ENCODE measurements at regions not wholly inside any gene's neighbourhood (a gene's known extent, or its start where the extent isn't known, plus 50 kb on each side); places are given as distances from the start of the nearest gene placed in this dataset.
"Not testable (repeated sequence)": the region's sequence is repeated elsewhere in the genome, so short reads cannot be mapped to it uniquely, and the experiment has no call there.

DNA sequence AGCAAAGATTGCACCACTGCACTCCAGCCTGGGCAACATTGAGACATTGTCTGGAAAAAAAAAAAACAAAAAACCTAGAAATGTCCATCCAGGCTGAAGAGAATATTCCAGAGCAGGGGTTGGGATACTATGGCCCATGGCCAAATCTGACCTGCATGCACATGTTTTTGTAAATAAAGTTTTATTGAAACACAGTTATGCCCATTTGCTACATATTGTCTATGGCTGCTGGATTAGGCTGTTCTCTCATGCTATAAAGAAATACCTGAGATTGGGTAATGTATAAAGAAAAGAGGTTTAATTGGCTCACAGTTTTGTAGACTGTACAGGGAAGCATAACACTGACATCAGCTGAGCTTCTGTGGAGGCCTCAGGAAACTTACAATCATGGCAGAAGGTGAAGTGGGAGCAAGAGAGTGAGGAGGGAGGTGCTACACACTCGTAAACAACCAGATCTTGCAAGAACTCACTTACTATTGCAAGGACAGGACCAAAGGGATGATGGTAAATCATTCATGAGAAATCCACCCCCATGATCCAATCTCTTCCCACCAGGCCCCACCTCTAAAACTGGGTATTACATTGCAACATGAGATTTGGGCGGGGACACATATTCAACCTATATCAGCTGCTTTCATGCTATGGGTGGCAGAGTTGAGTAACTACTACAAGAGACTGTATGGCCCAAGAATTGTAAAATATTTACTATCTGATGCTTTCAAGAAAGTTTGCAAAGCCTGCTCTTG, 137.8 kb upstream of the ROPN1B start:
- H3K27ac ChIP-seq; H3K4me1 ChIP-seq; H3K36me3 ChIP-seq; intact Hi-C loops (cut with DNase I); DNase-seq (ENCODE audit: extremely low spot score in 2 of 2); H3K27me3 ChIP-seq; H3K4me3 ChIP-seq; H3K9me3 ChIP-seq: not testable (repeated sequence)

DNA sequence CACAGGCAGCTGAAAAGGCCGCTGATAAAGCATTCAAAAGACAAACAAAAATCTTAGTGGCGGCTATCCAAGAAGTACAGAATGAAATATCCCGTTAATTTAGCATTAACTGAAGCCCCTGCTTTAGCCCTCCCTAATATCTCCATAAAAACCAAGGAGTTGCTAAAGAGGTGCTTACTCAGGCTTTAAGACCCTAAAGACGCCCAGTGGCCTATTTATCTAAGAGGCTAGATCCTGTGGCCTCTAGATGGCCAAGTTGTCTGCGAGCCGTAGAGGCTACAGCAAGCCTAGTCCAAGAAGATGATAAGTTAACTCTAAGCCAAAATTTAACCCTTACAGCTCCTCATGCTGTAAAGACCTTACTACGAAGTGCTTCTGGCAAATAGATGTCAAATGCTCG, 133.4 kb upstream of the ROPN1B start:
- not testable (repeated sequence) for H3K4me3 ChIP-seq, H3K27ac ChIP-seq

DNA sequence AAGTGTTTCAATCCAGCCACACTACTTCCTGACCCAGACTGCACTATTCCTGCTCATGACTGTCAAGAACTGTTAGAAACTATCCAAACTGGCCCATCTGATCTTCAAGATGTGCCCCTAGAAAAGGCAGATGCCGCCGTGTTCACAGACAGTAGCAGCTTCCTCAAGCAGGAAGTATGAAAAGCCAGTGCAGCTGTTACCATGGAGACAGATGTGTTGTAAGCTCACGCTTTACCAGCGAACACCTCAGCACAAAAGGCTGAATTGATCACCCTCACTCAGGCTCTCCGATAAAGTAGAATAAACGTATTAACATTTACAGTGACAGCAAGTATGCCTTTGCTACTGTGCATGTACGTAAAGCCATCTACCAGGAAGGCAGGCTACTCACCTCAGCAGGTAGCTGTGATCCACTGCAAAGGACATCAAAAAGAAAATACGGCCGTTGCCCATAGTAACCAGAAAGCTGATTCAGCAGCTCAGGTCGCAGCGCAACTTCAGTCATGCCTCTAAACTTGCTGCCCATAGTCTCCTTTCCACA, 132.9 kb upstream of the ROPN1B start:
- H3K27me3 ChIP-seq; H3K36me3 ChIP-seq; H3K27ac ChIP-seq; H3K9me3 ChIP-seq; intact Hi-C loops (cut with DNase I); H3K4me1 ChIP-seq; H3K4me3 ChIP-seq; DNase-seq (ENCODE audit: extremely low spot score in 2 of 2): not testable (repeated sequence)

More for the DNA sequence above, 133.4 kb upstream of the ROPN1B start:
- H3K9me3 ChIP-seq; DNase-seq (ENCODE audit: extremely low spot score in 2 of 2); intact Hi-C loops (cut with DNase I); H3K4me1 ChIP-seq; H3K27me3 ChIP-seq; H3K36me3 ChIP-seq: not testable (repeated sequence)

DNA sequence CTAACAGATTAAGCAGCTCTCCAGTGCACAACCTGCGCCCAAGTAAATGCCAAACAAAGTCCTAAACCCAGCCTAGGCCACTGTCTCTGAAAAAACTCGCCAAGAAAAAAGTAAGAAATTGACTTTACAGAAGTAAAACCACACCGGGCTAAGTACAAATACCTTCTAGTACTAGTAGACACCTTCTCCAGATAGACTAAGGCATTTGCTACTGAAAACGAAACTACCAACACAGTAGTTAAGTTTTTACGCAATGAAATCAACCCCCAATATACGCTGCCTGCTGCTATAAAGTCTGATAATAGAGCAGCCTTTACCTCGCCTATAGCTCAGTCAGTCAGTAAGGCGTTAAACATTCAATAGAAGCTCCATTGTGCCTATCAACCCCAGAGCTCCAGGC, 132.2 kb upstream of the ROPN1B start:
- intact Hi-C loops (cut with DNase I), result not testable (repeated sequence)

GRCh38 chr3:125838857-125839256, 130.1 kb upstream of the ROPN1B start:
- H3K4me1 ChIP-seq; H3K9me3 ChIP-seq; H3K27me3 ChIP-seq; H3K4me3 ChIP-seq; intact Hi-C loops (cut with DNase I); H3K36me3 ChIP-seq; DNase-seq (ENCODE audit: extremely low spot score in 2 of 2); H3K27ac ChIP-seq: not testable (repeated sequence)

More for the DNA sequence above, 132.2 kb upstream of the ROPN1B start:
- not testable (repeated sequence) for H3K27me3 ChIP-seq; DNase-seq (ENCODE audit: extremely low spot score in 2 of 2); H3K4me1 ChIP-seq; H3K36me3 ChIP-seq; H3K4me3 ChIP-seq; H3K27ac ChIP-seq; H3K9me3 ChIP-seq

GRCh38 chr3:125840465-125840864, 128.5 kb upstream of the ROPN1B start:
- intact Hi-C loops (cut with DNase I); DNase-seq (ENCODE audit: extremely low spot score in 2 of 2); H3K27me3 ChIP-seq; H3K27ac ChIP-seq; H3K36me3 ChIP-seq; H3K4me3 ChIP-seq; H3K9me3 ChIP-seq; H3K4me1 ChIP-seq: not testable (repeated sequence)

DNA sequence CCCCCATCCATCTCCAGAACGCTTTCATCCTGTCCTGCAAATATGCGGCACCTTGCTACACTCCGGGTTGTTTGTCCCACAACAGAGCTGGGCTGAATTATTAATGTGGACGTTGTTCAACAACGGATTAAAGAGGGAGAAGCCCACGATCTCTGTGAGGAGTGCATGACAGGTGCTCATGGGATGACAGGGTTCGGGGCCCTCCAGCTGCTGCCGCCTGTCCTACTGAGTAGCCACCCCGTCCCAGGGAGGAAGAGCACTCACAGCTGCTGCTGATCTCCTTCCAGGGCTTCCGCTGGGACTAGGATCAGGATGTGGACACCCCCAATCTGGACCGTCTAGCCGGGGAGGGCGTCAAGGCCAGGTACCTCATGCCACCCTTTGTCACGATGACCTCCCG, 121.0 kb upstream of the ROPN1B start:
- intact Hi-C loops (cut with DNase I); H3K27ac ChIP-seq; H3K4me1 ChIP-seq; H3K9me3 ChIP-seq; DNase-seq (ENCODE audit: extremely low spot score in 2 of 2); H3K4me3 ChIP-seq; H3K36me3 ChIP-seq; H3K27me3 ChIP-seq: not testable (repeated sequence)

- H3K9me3 ChIP-seq; intact Hi-C loops (cut with DNase I): not testable (repeated sequence)
Measured at GRCh38 chr3:125855006-125855405, 114.0 kb upstream of the ROPN1B start.

GRCh38 chr3:125860547-125860946, 108.4 kb upstream of the ROPN1B start:
- DNase-seq (ENCODE audit: extremely low spot score in 2 of 2); H3K9me3 ChIP-seq; H3K4me3 ChIP-seq; H3K4me1 ChIP-seq; intact Hi-C loops (cut with DNase I); H3K36me3 ChIP-seq; H3K27ac ChIP-seq; H3K27me3 ChIP-seq: not testable (repeated sequence)

More at GRCh38 chr3:125855006-125855405, 114.0 kb upstream of the ROPN1B start:
- H3K4me3 ChIP-seq; H3K27me3 ChIP-seq; H3K4me1 ChIP-seq; DNase-seq (ENCODE audit: extremely low spot score in 2 of 2); H3K36me3 ChIP-seq; H3K27ac ChIP-seq: not testable (repeated sequence)

DNA sequence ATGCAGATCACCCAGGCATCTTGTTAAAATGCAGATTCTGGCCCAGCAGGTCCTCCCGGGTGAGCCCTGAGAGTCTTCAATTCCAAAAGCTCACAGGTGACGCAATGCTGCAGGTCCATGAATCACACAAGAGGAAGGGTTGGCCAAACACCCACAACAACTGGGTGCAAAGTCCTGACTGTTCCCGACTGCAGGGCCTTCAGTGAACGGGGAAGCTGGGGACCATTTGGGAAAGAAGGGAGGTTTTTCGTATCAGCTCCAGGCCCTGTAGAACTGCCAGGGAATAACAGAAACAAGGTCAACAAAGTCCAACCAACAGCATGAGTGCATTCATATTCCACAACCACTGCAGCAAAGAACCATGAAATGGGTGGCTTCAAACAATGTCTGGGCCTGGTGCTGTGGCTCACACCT, 106.1 kb upstream of the ROPN1B start:
- H3K36me3 ChIP-seq; H3K4me3 ChIP-seq; DNase-seq (ENCODE audit: extremely low spot score in 2 of 2); intact Hi-C loops (cut with DNase I); H3K9me3 ChIP-seq; H3K27ac ChIP-seq; H3K4me1 ChIP-seq; H3K27me3 ChIP-seq: not testable (repeated sequence)

- DNase-seq (ENCODE audit: extremely low spot score in 2 of 2), result not testable (repeated sequence)
Measured at GRCh38 chr3:125864532-125864931, 104.4 kb upstream of the ROPN1B start.

GRCh38 chr3:125886006-125886405, 83.0 kb upstream of the ROPN1B start:
- H3K9me3 ChIP-seq; H3K4me3 ChIP-seq; H3K27ac ChIP-seq; H3K27me3 ChIP-seq; DNase-seq (ENCODE audit: extremely low spot score in 2 of 2); H3K4me1 ChIP-seq; intact Hi-C loops (cut with DNase I); H3K36me3 ChIP-seq: not testable (repeated sequence)

More at GRCh38 chr3:125864532-125864931, 104.4 kb upstream of the ROPN1B start:
- H3K36me3 ChIP-seq; H3K4me3 ChIP-seq; intact Hi-C loops (cut with DNase I); H3K4me1 ChIP-seq; H3K27ac ChIP-seq; H3K9me3 ChIP-seq; H3K27me3 ChIP-seq: not testable (repeated sequence)

DNA sequence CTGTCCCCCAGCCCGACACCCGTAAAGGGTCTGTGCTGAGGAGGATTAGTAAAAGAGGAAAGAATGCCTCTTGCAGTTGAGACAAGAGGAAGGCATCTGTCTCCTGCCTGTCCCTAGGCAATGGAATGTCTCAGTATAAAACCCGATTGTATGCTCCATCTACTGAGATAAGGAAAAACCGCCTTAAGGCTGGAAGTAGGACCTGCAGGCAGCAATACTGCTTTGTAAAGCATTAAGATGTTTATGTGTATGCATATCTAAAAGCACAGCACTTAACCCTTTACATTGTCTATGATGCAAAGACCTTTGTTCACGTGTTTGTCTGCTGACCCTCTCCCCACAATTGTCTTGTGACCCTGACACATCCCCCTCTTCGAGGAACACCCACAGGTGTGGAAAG, 69.8 kb upstream of the ROPN1B start:
- intact Hi-C loops (cut with DNase I), result not testable (repeated sequence)

GRCh38 chr3:125901473-125901872, 67.5 kb upstream of the ROPN1B start:
- DNase-seq (ENCODE audit: extremely low spot score in 2 of 2); intact Hi-C loops (cut with DNase I); H3K36me3 ChIP-seq; H3K27ac ChIP-seq; H3K4me1 ChIP-seq; H3K4me3 ChIP-seq; H3K27me3 ChIP-seq; H3K9me3 ChIP-seq: not testable (repeated sequence)

More for the DNA sequence above, 69.8 kb upstream of the ROPN1B start:
- not testable (repeated sequence) for H3K9me3 ChIP-seq; H3K4me3 ChIP-seq; DNase-seq (ENCODE audit: extremely low spot score in 2 of 2); H3K27ac ChIP-seq; H3K36me3 ChIP-seq; H3K4me1 ChIP-seq; H3K27me3 ChIP-seq
